ENCODE measurements at regions not wholly inside any gene's neighbourhood (a gene's known extent, or its start where the extent isn't known, plus 50 kb on each side); places are given as distances from the start of the nearest gene placed in this dataset.
"Not testable (repeated sequence)": the region's sequence is repeated elsewhere in the genome, so short reads cannot be mapped to it uniquely, and the experiment has no call there.

DNA sequence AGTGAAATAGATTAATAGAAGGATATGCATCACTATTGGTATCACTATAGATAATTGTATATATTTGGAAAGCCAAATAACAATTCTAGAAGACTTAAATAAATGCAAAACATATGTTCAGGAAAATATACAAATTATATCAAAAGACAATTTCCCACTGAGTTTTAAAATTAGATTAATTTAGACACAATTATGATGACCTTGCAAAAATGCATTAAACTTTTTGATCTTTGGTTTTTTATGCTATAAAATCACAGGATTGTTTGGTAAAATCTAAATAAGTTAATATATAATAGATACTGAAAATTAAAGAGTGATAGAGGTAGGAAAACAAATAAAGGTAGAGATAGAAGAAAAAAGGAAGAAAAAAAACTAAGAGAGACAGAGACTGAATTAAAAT, 2027.7 kb downstream of the MRPL39 start:
- TF ChIP-seq, protein P1, sequence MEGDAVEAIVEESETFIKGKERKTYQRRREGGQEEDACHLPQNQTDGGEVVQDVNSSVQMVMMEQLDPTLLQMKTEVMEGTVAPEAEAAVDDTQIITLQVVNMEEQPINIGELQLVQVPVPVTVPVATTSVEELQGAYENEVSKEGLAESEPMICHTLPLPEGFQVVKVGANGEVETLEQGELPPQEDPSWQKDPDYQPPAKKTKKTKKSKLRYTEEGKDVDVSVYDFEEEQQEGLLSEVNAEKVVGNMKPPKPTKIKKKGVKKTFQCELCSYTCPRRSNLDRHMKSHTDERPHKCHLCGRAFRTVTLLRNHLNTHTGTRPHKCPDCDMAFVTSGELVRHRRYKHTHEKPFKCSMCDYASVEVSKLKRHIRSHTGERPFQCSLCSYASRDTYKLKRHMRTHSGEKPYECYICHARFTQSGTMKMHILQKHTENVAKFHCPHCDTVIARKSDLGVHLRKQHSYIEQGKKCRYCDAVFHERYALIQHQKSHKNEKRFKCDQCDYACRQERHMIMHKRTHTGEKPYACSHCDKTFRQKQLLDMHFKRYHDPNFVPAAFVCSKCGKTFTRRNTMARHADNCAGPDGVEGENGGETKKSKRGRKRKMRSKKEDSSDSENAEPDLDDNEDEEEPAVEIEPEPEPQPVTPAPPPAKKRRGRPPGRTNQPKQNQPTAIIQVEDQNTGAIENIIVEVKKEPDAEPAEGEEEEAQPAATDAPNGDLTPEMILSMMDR (conservative IDR thresholded peaks at IDR 0.05; ENCODE audit: low read depth, low read length), result no peak
- no peak overlapping the region for H3K27ac ChIP-seq
- no peaks in the 10 kb centered on the region for H3K36me3 ChIP-seq (ENCODE audit: insufficient read depth)
- H3K4me3 ChIP-seq (IDR thresholded peaks at IDR 0.05; ENCODE audit: insufficient read depth, low read depth, low read length), result no peak overlapping the region
- no peaks in the 10 kb centered on the region for H3K79me2 ChIP-seq (ENCODE audit: insufficient read depth, low read depth)
- H3K4me1 ChIP-seq (ENCODE audit: low read depth, poor library complexity, severe bottlenecking), result peaks cover 3% of the 10 kb centered on the region
- no peaks in the 10 kb centered on the region for H4K20me1 ChIP-seq (ENCODE audit: insufficient read depth)
- H3K9ac ChIP-seq, result no peak overlapping the region
- H2AFZ ChIP-seq (ENCODE audit: low read depth), result no peak overlapping the region
- no peak overlapping the region for H3K4me2 ChIP-seq
- H3K27me3 ChIP-seq (ENCODE audit: insufficient read depth, low read depth), result no peaks in the 10 kb centered on the region

DNA sequence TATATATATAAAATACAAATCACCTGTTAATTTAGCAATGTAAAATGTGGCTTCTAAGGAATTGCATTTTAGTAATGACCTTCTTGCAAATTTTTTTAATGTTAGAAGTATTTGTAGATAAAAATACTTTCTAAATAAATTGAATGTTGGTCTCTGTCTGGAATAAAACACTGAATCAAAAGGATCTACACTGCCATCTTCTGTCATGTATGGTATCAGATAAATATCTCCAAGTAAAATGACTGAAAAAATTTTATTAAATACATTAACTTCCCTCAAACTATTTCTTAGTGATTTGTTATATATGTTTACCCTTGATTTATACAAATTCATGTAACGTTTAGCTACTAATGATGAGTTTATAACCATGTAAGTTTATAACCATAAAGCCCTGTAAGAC, 2029.3 kb downstream of the MRPL39 start:
- Histone ChIP-seq H2AFZ (ENCODE audit: low read depth) (no peak overlapping the region), H3K4me1 (ENCODE audit: low read depth, poor library complexity, severe bottlenecking) (no peaks in the 10 kb centered on the region), H3K4me3 (IDR thresholded peaks at IDR 0.05; ENCODE audit: insufficient read depth, low read depth, low read length) (no peak overlapping the region), H3K27ac (no peak overlapping the region), H3K9ac (no peak overlapping the region), H3K79me2 (ENCODE audit: insufficient read depth, low read depth) (no peaks in the 10 kb centered on the region), H4K20me1 (ENCODE audit: insufficient read depth) (no peaks in the 10 kb centered on the region), H3K4me2 (no peak overlapping the region), H3K27me3 (ENCODE audit: insufficient read depth, low read depth) (no peaks in the 10 kb centered on the region), H3K36me3 (ENCODE audit: insufficient read depth) (no peaks in the 10 kb centered on the region)
- TF ChIP-seq, protein P1 (conservative IDR thresholded peaks at IDR 0.05; ENCODE audit: low read depth, low read length), result no peak

DNA sequence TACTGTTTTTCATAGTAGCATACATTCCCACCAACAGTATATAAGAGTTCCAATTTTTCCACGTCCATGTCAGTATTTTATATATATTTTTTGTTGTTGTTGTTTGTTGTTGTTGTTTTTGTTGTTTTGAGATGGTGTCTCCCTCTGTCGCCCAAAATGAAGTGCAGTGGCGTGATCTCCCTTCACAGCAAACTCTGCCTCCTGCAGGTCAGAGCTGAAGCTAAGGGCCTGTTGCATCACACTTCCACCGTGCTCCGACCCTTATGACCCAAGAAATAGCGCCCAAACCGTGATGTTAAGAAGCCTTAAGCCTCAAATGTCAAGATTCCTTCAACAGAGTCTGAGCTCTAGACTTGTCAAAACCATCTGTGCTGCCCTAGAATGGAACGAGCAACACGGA, 2032.3 kb downstream of the MRPL39 start:
- no peaks in the 10 kb centered on the region for H3K4me1 ChIP-seq (ENCODE audit: low read depth, poor library complexity, severe bottlenecking)
- H3K4me3 ChIP-seq (IDR thresholded peaks at IDR 0.05; ENCODE audit: insufficient read depth, low read depth, low read length), result no peak overlapping the region
- H3K36me3 ChIP-seq (ENCODE audit: insufficient read depth), result no peaks in the 10 kb centered on the region
- no peaks in the 10 kb centered on the region for H3K79me2 ChIP-seq (ENCODE audit: insufficient read depth, low read depth)
- H3K27me3 ChIP-seq (ENCODE audit: insufficient read depth, low read depth), result no peaks in the 10 kb centered on the region
- TF ChIP-seq, protein P1 (conservative IDR thresholded peaks at IDR 0.05; ENCODE audit: low read depth, low read length), result no peak
- no peaks in the 10 kb centered on the region for H4K20me1 ChIP-seq (ENCODE audit: insufficient read depth)
- no peak overlapping the region for H2AFZ ChIP-seq (ENCODE audit: low read depth)
- H3K4me2 ChIP-seq, result no peak overlapping the region
- no peak overlapping the region for H3K9ac ChIP-seq
- no peak overlapping the region for H3K27ac ChIP-seq

DNA sequence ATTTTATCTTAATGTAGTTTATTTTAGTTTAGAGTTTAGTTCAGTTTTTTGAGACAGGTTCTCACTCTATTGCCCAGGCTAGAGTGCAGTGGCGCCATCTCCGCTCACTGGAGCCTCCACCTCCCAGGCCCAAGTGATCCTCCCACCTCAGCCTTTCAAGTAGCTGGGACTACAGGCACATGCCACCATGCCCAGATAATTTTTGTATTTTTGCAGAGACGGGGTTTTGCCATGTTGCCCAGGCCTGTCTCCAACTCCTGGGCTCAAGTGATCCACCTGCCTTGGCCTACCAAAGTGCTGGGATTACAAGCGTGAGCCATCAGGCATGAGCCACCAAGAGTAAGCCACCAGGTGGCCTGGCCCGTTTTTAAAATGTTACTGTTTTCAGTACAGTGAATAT, 2058.4 kb downstream of the MRPL39 start:
- H3K27ac ChIP-seq; H3K27me3 ChIP-seq (ENCODE audit: insufficient read depth, low read depth); H3K36me3 ChIP-seq (ENCODE audit: insufficient read depth); H2AFZ ChIP-seq (ENCODE audit: low read depth); H3K4me3 ChIP-seq (IDR thresholded peaks at IDR 0.05; ENCODE audit: insufficient read depth, low read depth, low read length); H3K9ac ChIP-seq; H4K20me1 ChIP-seq (ENCODE audit: insufficient read depth); H3K79me2 ChIP-seq (ENCODE audit: insufficient read depth, low read depth); H3K4me1 ChIP-seq (ENCODE audit: low read depth, poor library complexity, severe bottlenecking); H3K4me2 ChIP-seq: not testable (repeated sequence)

DNA sequence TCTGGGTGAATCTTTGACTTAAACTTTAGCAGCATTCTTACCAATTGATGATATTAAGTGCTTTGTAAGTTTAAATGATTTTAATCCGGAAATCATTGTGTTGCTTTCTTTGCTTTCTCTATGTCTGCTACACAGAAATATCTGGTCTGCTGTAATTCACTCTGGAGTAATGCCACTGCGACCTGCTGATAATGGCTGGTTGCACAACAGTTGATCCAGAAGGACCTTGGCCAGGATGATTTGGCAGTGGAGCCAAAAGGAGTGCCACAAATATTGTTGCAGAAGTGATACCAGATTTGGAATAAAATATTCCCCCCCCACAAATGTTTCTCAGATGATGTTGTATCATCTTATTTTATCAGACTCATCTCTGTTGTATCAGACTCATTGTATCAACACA, 2063.9 kb downstream of the MRPL39 start:
- Histone ChIP-seq H3K4me1 (ENCODE audit: low read depth, poor library complexity, severe bottlenecking) (no peaks in the 10 kb centered on the region), H2AFZ (ENCODE audit: low read depth) (no peak overlapping the region), H3K79me2 (ENCODE audit: insufficient read depth, low read depth) (no peaks in the 10 kb centered on the region), H3K4me2 (no peak overlapping the region), H3K36me3 (ENCODE audit: insufficient read depth) (no peaks in the 10 kb centered on the region), H3K27ac (no peak overlapping the region), H4K20me1 (ENCODE audit: insufficient read depth) (no peaks in the 10 kb centered on the region), H3K27me3 (ENCODE audit: insufficient read depth, low read depth) (no peaks in the 10 kb centered on the region), H3K9ac (no peak overlapping the region), H3K4me3 (IDR thresholded peaks at IDR 0.05; ENCODE audit: insufficient read depth, low read depth, low read length) (no peak overlapping the region)
- TF ChIP-seq, protein P1 (conservative IDR thresholded peaks at IDR 0.05; ENCODE audit: low read depth, low read length), result no peak
